Naive thymus-derived CD4-positive, alpha-beta T cell (primary cell): ENCODE measurements at regions not wholly inside any gene's neighbourhood (a gene's known extent, or its start where the extent isn't known, plus 50 kb on each side); places are given as distances from the start of the nearest gene placed in this dataset.
A peak's percentile ranks its signal among the peaks of the same experiment; 100 is the strongest.

Source experiments
- ATAC-seq: fragments of 150-1000 bp; cut with Tn5 transposase; 2 replicates; pipeline ENCODE4 v1.10.0; 2021; ENCODE audit warnings: mild to moderate bottlenecking, moderate library complexity
- CTCF ChIA-PET: fragments of 350-600 bp; sonication (Branson Sonifier 250); formaldehyde crosslinking; loops from one replicate; lab custom pipeline; 2021; ENCODE audit warnings: antibody characterized with exemption; lab: Charles Lee
- POLR2A ChIA-PET: fragments of 350-600 bp; sonication (Branson Sonifier 250); formaldehyde crosslinking; loops from one replicate; lab custom pipeline; 2021; ENCODE audit warnings: antibody characterized with exemption, inconsistent platforms; lab: Charles Lee
- DNase-seq, 9 donors: peaks; one replicate each; pipeline versions ENCODE4 v3.0.0 to v3.0.0-alpha.2; 2020 to 2022; ENCODE audit warnings: mixed read lengths in 1 of 9
- H3K27ac ChIP-seq: one replicate; pipeline ENCODE4 v1.7.0; 2013; ENCODE audit warnings: mild to moderate bottlenecking, low read depth, low read length, moderate library complexity
- H3K27me3 ChIP-seq, 2 donors: one replicate each; pipeline ENCODE4 v1.7.0; 2013; ENCODE audit warnings: low read length in 2 of 2, mild to moderate bottlenecking in 2 of 2, moderate library complexity in 2 of 2; ENCODE audit not compliant: control insufficient read depth in 2 of 2, insufficient read depth in 2 of 2
- H3K36me3 ChIP-seq, 3 experiments: 1 replicate in 2 of 3; 2 replicates in 1 of 3; pipeline ENCODE4 v1.7.0; 2013; ENCODE audit warnings: low read length in 3 of 3, mild to moderate bottlenecking in 3 of 3, moderate library complexity in 1 of 3; ENCODE audit not compliant: insufficient read depth in 3 of 3, control insufficient read depth in 2 of 3
- H3K4me1 ChIP-seq, 2 donors: one replicate each; pipeline ENCODE4 v1.7.0; 2013; ENCODE audit warnings: low read length in 2 of 2, mild to moderate bottlenecking in 2 of 2, moderate library complexity in 1 of 2; ENCODE audit not compliant: control insufficient read depth in 2 of 2, insufficient read depth in 2 of 2
- H3K4me3 ChIP-seq: 2 replicates; pipeline ENCODE4 v1.7.0; 2013; ENCODE audit warnings: mild to moderate bottlenecking, low read length
- H3K9me3 ChIP-seq, 3 experiments: 1 replicate in 2 of 3; 2 replicates in 1 of 3; pipeline ENCODE4 v1.7.0; 2013; ENCODE audit warnings: low read length in 3 of 3; ENCODE audit not compliant: control insufficient read depth in 2 of 3
- H3K27ac Mint-ChIP-seq, 9 donors: one replicate each; pipeline ENCODE4 v1.8.0; 2020 to 2022; ENCODE audit warnings: mixed read lengths in 9 of 9, mild to moderate bottlenecking in 8 of 9, moderate library complexity in 5 of 9, inconsistent platforms in 2 of 9
- H3K27me3 Mint-ChIP-seq, 5 donors: one replicate each; pipeline ENCODE4 v1.8.0; 2021 to 2022; ENCODE audit warnings: mixed read lengths in 5 of 5, mild to moderate bottlenecking in 1 of 5
- H3K36me3 Mint-ChIP-seq, 5 donors: one replicate each; pipeline ENCODE4 v1.8.0; 2020 to 2022; ENCODE audit warnings: mixed read lengths in 5 of 5, mild to moderate bottlenecking in 3 of 5, inconsistent platforms in 1 of 5
- H3K4me1 Mint-ChIP-seq, 7 donors: one replicate each; pipeline ENCODE4 v1.8.0; 2020 to 2022; ENCODE audit warnings: mixed read lengths in 7 of 7, mild to moderate bottlenecking in 3 of 7, inconsistent platforms in 1 of 7
- H3K4me3 Mint-ChIP-seq, 10 donors: one replicate each; pipeline ENCODE4 v1.8.0; 2020 to 2022; ENCODE audit warnings: mild to moderate bottlenecking in 10 of 10, mixed read lengths in 10 of 10, moderate library complexity in 6 of 10, inconsistent platforms in 2 of 10
- H3K9me3 Mint-ChIP-seq, 11 donors: one replicate each; pipeline ENCODE4 v1.8.0; 2020 to 2022; ENCODE audit warnings: mixed read lengths in 11 of 11, mild to moderate bottlenecking in 4 of 11, inconsistent platforms in 1 of 11, moderate library complexity in 1 of 11
- intact Hi-C, 2 donors: fragments of 100-400 bp; cut with micrococcal nuclease; formaldehyde crosslinking; loops; one replicate each; pipeline ENCODE4 v1.15.1; 2023

DNA sequence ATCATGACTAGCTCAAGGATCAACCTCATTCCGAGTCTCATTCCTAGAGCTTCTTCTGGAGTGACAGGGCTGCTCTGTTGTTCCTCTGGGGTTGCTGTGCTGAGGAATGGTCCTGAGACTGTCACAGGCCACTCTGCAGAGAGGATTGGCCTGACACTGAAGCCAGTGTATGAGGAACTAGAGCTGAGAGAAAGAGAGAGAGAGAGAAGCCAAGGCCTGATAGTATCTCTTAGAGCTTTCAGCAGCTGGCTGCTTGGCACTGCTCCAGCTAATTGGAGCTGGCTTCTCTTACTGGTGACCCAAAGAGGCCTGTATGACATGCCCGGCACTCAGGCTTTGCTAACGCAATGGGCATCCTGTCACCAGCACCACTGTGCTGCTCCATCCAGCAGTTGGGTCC is 73.4 kb upstream of the FLT1 start:
- Histone ChIP-seq H3K4me1 (no peaks in the 10 kb centered on the region), H3K27ac (no peak overlapping the region), H3K36me3 (no peaks in the 10 kb centered on the region), H3K4me3 (no peak overlapping the region), H3K27me3 (no peaks in the 10 kb centered on the region), H3K9me3 (no peaks in the 10 kb centered on the region)
- ChIA-PET CTCF (no interaction called here), POLR2A (no interaction called here)
- peaks cover 0 to 3% (median 0%) of the 10 kb centered on the region in 5 donors for H3K27me3 Mint-ChIP-seq
- H3K9me3 Mint-ChIP-seq: peaks cover 0 to 3% (median 0%) of the 10 kb centered on the region in 11 donors
- DNase-seq: no peak
- no peaks in the 10 kb centered on the region for H3K36me3 Mint-ChIP-seq
- no peak overlapping the region for H3K4me3 Mint-ChIP-seq
- intact Hi-C loops: no loop called here
- no peak overlapping the region for H3K27ac Mint-ChIP-seq
- peaks cover 0 to 2% (median 0%) of the 10 kb centered on the region in 7 donors for H3K4me1 Mint-ChIP-seq
- ATAC-seq: peak; percentile 16

GRCh38 chr13:28566891-28567290 is 72.0 kb upstream of the FLT1 start:
- no peak for ATAC-seq

GRCh38 chr13:28566283-28566682 is 71.4 kb upstream of the FLT1 start:
- ATAC-seq: no peak

More at GRCh38 chr13:28566891-28567290, 72.0 kb upstream of the FLT1 start:
- Histone ChIP-seq H3K36me3 (no peaks in the 10 kb centered on the region), H3K4me1 (no peaks in the 10 kb centered on the region), H3K27ac (no peak overlapping the region), H3K4me3 (no peak overlapping the region), H3K9me3 (no peaks in the 10 kb centered on the region), H3K27me3 (no peaks in the 10 kb centered on the region)
- Mint-ChIP-seq H3K36me3 (no peaks in the 10 kb centered on the region), H3K27ac (no peak overlapping the region), H3K27me3 (peaks cover 0 to 4% (median 0%) of the 10 kb centered on the region in 5 donors), H3K4me1 (peaks cover 0 to 2% (median 0%) of the 10 kb centered on the region in 7 donors), H3K4me3 (no peak overlapping the region), H3K9me3 (peaks cover 0 to 1% (median 0%) of the 10 kb centered on the region in 11 donors)
- no peak for DNase-seq
- intact Hi-C loops: no loop called here
- ChIA-PET CTCF (no interaction called here), POLR2A (no interaction called here)

DNA sequence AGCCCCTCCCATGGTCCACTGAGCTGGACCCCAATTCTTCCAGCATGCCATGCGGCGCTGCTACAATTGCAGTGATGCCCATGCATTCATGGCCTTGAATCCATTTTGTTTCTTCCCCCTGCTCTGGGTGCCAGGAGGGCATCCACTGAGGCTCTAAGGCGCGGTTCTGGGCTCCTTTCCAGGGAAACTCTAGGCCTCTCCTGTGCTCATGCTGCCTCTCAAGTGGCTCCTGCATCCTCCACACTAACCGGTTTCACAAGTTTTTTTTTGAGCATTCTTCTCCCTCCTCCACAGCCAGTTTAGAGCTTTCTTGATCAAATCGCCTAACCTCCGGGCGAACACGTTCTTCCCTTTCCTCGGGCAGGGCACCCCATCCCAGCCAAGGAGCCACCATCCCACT is 69.1 kb upstream of the FLT1 start:
- Histone ChIP-seq H3K4me1 (no peaks in the 10 kb centered on the region), H3K27me3 (no peaks in the 10 kb centered on the region), H3K36me3 (no peaks in the 10 kb centered on the region), H3K27ac (no peak overlapping the region), H3K9me3 (no peaks in the 10 kb centered on the region), H3K4me3 (no peak overlapping the region)
- Mint-ChIP-seq H3K27ac (no peak overlapping the region), H3K4me3 (no peak overlapping the region), H3K36me3 (no peaks in the 10 kb centered on the region), H3K9me3 (peaks cover 0 to 1% (median 0%) of the 10 kb centered on the region in 11 donors), H3K4me1 (peaks cover 0 to 2% (median 0%) of the 10 kb centered on the region in 7 donors), H3K27me3 (peaks cover 2 to 8% (median 5%) of the 10 kb centered on the region in 5 donors)
- ChIA-PET CTCF (no interaction called here), POLR2A (no interaction called here)
- no peak for DNase-seq
- intact Hi-C loops: no loop called here
- ATAC-seq: no peak

More at GRCh38 chr13:28566283-28566682, 71.4 kb upstream of the FLT1 start:
- H3K9me3 ChIP-seq: no peaks in the 10 kb centered on the region
- peaks cover 0 to 1% (median 0%) of the 10 kb centered on the region in 11 donors for H3K9me3 Mint-ChIP-seq
- no peaks in the 10 kb centered on the region for H3K36me3 ChIP-seq
- peaks cover 0 to 2% (median 0%) of the 10 kb centered on the region in 7 donors for H3K4me1 Mint-ChIP-seq
- H3K27me3 Mint-ChIP-seq: peaks cover 0 to 4% (median 0%) of the 10 kb centered on the region in 5 donors
- POLR2A ChIA-PET: no interaction called here
- H3K4me3 Mint-ChIP-seq: no peak overlapping the region
- H3K36me3 Mint-ChIP-seq: no peaks in the 10 kb centered on the region
- no peaks in the 10 kb centered on the region for H3K4me1 ChIP-seq
- H3K4me3 ChIP-seq: no peak overlapping the region
- no peak for DNase-seq
- no peak overlapping the region for H3K27ac Mint-ChIP-seq
- CTCF ChIA-PET: no interaction called here
- H3K27me3 ChIP-seq: no peaks in the 10 kb centered on the region
- H3K27ac ChIP-seq: no peak overlapping the region
- intact Hi-C loops: no loop called here

- Mint-ChIP-seq H3K9me3 (peaks cover 0 to 1% (median 0%) of the 10 kb centered on the region in 11 donors), H3K4me3 (no peak overlapping the region), H3K4me1 (no peaks in the 10 kb centered on the region), H3K27me3 (peaks cover 2 to 8% (median 5%) of the 10 kb centered on the region in 5 donors), H3K36me3 (no peaks in the 10 kb centered on the region), H3K27ac (no peak overlapping the region)
- intact Hi-C loops: no loop called here
- H3K4me1 ChIP-seq: no peaks in the 10 kb centered on the region
- H3K36me3 ChIP-seq: no peaks in the 10 kb centered on the region
- no peaks in the 10 kb centered on the region for H3K9me3 ChIP-seq
- POLR2A ChIA-PET: no interaction called here
- H3K4me3 ChIP-seq: no peak overlapping the region
- CTCF ChIA-PET: no interaction called here
- H3K27me3 ChIP-seq: no peaks in the 10 kb centered on the region
- H3K27ac ChIP-seq: no peak overlapping the region
- ATAC-seq (peak; percentile 27), DNase-seq (no peak)
These were observed 68.7 kb upstream of the FLT1 start for GRCh38 chr13:28563609-28564008.

DNA sequence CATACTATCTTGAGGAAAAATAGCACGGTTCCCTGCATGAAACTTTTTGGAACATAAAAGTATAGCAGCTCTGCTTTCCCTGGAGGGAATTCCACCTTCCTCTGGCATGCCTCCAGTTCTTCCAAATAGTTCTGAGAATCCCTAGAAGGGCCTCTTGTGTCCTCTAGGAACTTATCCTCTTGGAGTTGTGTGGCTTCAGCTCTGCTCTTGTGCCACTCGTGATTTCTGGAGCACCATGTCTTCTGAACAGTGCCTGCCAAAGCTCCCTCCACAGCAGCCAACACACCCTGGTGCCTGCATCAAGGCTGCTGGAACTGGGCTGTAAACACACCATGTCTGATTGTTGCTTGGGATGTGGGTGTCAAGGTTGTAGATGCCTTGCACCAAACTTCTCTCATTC is 65.7 kb upstream of the FLT1 start:
- H3K4me1 ChIP-seq: no peaks in the 10 kb centered on the region
- ATAC-seq: no peak
- intact Hi-C loops: no loop called here
- no peaks in the 10 kb centered on the region for H3K9me3 ChIP-seq
- Mint-ChIP-seq H3K4me1 (no peaks in the 10 kb centered on the region), H3K36me3 (no peaks in the 10 kb centered on the region), H3K27ac (no peak overlapping the region), H3K9me3 (no peaks in the 10 kb centered on the region), H3K27me3 (peaks cover 2 to 8% (median 5%) of the 10 kb centered on the region in 5 donors), H3K4me3 (no peak overlapping the region)
- no peak overlapping the region for H3K4me3 ChIP-seq
- no peaks in the 10 kb centered on the region for H3K36me3 ChIP-seq
- no peak overlapping the region for H3K27ac ChIP-seq
- ChIA-PET POLR2A (no interaction called here), CTCF (no interaction called here)
- no peaks in the 10 kb centered on the region for H3K27me3 ChIP-seq
- no peak for DNase-seq

DNA sequence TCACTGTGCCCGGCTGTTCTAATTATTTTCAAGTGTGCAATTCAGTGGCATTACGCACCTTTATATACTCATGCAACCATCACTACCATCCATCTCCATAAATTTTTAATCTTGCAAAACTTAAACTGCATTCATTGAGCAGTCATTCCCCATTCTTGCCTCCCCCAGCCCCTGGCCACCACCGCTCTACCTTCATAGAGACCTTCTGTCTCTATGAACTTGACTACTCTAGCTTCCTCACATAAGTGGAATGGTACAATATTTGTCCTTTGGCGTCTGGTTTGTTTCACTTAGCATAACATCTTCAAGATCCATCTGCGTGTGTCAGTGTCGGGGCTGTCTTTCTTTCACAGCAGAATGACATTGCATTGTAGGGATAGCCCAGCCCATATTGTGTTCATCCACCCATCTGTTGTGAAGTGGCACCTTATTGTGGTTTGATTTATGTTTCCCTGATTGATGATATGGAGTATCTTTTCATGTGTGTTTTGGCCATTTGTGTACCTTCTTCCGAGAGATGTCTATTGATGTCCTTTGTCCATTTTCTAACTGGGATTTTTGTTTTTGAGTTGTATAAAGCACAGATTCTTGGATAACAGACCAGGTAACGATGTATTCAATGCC is 64.8 kb upstream of the FLT1 start:
- ChIA-PET POLR2A (no interaction called here), CTCF (no interaction called here)
- Mint-ChIP-seq H3K36me3 (no peaks in the 10 kb centered on the region), H3K27ac (no peak overlapping the region), H3K4me3 (no peak overlapping the region), H3K4me1 (no peaks in the 10 kb centered on the region), H3K27me3 (peaks cover 2 to 8% (median 5%) of the 10 kb centered on the region in 5 donors), H3K9me3 (no peaks in the 10 kb centered on the region)
- intact Hi-C loops: no loop called here
- no peaks in the 10 kb centered on the region for H3K4me1 ChIP-seq
- no peak overlapping the region for H3K4me3 ChIP-seq
- no peak for DNase-seq
- H3K27me3 ChIP-seq: no peaks in the 10 kb centered on the region
- H3K27ac ChIP-seq: no peak overlapping the region
- no peaks in the 10 kb centered on the region for H3K36me3 ChIP-seq
- H3K9me3 ChIP-seq: no peaks in the 10 kb centered on the region
- no peak for ATAC-seq
